ENCODE measurements at regions not wholly inside any gene's neighbourhood (a gene's known extent, or its start where the extent isn't known, plus 50 kb on each side); places are given as distances from the start of the nearest gene placed in this dataset.

GRCh38 chr15:93459396-93459795, 370.4 kb upstream of the RGMA start:
- TF ChIP-seq, protein P1, sequence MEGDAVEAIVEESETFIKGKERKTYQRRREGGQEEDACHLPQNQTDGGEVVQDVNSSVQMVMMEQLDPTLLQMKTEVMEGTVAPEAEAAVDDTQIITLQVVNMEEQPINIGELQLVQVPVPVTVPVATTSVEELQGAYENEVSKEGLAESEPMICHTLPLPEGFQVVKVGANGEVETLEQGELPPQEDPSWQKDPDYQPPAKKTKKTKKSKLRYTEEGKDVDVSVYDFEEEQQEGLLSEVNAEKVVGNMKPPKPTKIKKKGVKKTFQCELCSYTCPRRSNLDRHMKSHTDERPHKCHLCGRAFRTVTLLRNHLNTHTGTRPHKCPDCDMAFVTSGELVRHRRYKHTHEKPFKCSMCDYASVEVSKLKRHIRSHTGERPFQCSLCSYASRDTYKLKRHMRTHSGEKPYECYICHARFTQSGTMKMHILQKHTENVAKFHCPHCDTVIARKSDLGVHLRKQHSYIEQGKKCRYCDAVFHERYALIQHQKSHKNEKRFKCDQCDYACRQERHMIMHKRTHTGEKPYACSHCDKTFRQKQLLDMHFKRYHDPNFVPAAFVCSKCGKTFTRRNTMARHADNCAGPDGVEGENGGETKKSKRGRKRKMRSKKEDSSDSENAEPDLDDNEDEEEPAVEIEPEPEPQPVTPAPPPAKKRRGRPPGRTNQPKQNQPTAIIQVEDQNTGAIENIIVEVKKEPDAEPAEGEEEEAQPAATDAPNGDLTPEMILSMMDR (IDR thresholded peaks at IDR 0.05; ENCODE audit: poor library complexity): no peak
- TF ChIP-seq EZH2 (IDR thresholded peaks at IDR 0.05; ENCODE audit: borderline replicate concordance): no peak
- no peak for TF ChIP-seq EZH2phosphoT487 (IDR thresholded peaks at IDR 0.05; ENCODE audit: low read depth, severe bottlenecking, unreplicated experiment)

Measured in hepatocyte (in vitro differentiated cells).